IMR-90 (cell line): ENCODE measurements at regions not wholly inside any gene's neighbourhood (a gene's known extent, or its start where the extent isn't known, plus 50 kb on each side); places are given as distances from the start of the nearest gene placed in this dataset.
A peak's percentile ranks its signal among the peaks of the same experiment; 100 is the strongest.

Source experiments
- ATAC-seq: fragments of 200-7000 bp; cut with Tn5 transposase; 2 replicates; pipeline ENCODE4 v1.9.1; 2020; ENCODE audit warnings: low read depth, mild to moderate bottlenecking, moderate library complexity
- BruUV-seq: library from RNA; stranded (reverse); fragments of 400-500 nt; replicated peaks from 2 replicates; lab custom pipeline; 2021; lab: Mats Ljungman, UMichigan
- CTCF ChIA-PET: fragments of 300-600 bp; formaldehyde crosslinking; extraction: SDS; loops from one replicate; lab custom pipeline; 2021; ENCODE audit warnings: antibody characterized with exemption; lab: Yijun Ruan, JAX
- POLR2A ChIA-PET: fragments of 300-600 bp; sonication (Branson Sonifier 250); formaldehyde crosslinking; loops from one replicate; lab custom pipeline; 2022; ENCODE audit warnings: antibody characterized with exemption; ENCODE audit not compliant: unreplicated experiment; lab: Charles Lee
- DNase-seq: peaks from one replicate; pipeline ENCODE4 v3.0.0; 2013
- H2AFZ ChIP-seq: replicated peaks from 2 replicates; pipeline ENCODE3; 2013; ENCODE audit warnings: low read length, mild to moderate bottlenecking; ENCODE audit not compliant: poor library complexity
- H2AK5ac ChIP-seq: 2 replicates; pipeline ENCODE4 v1.6.1; 2013; ENCODE audit warnings: low read depth, low read length, inconsistent platforms
- H2AK9ac ChIP-seq: replicated peaks from 2 replicates; pipeline ENCODE3; 2013; ENCODE audit warnings: mild to moderate bottlenecking, low read depth, low read length, moderate library complexity; ENCODE audit not compliant: poor library complexity
- H2BK120ac ChIP-seq: 2 replicates; pipeline ENCODE4 v1.6.1; 2013; ENCODE audit warnings: low read depth, low read length, inconsistent platforms
- H2BK15ac ChIP-seq: 3 replicates; pipeline ENCODE4 v1.6.1; 2013; ENCODE audit warnings: low read depth, low read length, inconsistent platforms
- H2BK20ac ChIP-seq: 2 replicates; pipeline ENCODE4 v1.6.1; 2013; ENCODE audit warnings: low read depth, mild to moderate bottlenecking, inconsistent platforms, low read length, moderate library complexity
- H2BK5ac ChIP-seq: 2 replicates; pipeline ENCODE4 v1.6.1; 2013; ENCODE audit warnings: mild to moderate bottlenecking, low read depth, low read length, inconsistent platforms; ENCODE audit not compliant: poor library complexity, severe bottlenecking
- H3K14ac ChIP-seq: replicated peaks from 2 replicates; pipeline ENCODE4 v1.6.1; 2013; ENCODE audit warnings: low read depth, low read length, inconsistent platforms
- H3K18ac ChIP-seq: 2 replicates; pipeline ENCODE4 v1.6.1; 2013; ENCODE audit warnings: low read depth, low read length, control low read depth
- H3K23ac ChIP-seq: 2 replicates; pipeline ENCODE4 v1.6.1; 2013; ENCODE audit warnings: low read depth, low read length, inconsistent platforms
- H3K27ac ChIP-seq: 2 replicates; pipeline ENCODE4 v1.5.1; 2013; ENCODE audit warnings: mild to moderate bottlenecking, control low read depth, low read length; ENCODE audit not compliant: insufficient read depth
- H3K27me3 ChIP-seq: 2 replicates; pipeline ENCODE4 v1.6.1; 2013; ENCODE audit warnings: low read length; ENCODE audit not compliant: control insufficient read depth, insufficient read depth
- H3K36me3 ChIP-seq: 2 replicates; pipeline ENCODE4 v1.6.1; 2013; ENCODE audit warnings: low read length, mixed read lengths; ENCODE audit not compliant: control insufficient read depth, insufficient read depth
- H3K4ac ChIP-seq: 2 replicates; pipeline ENCODE4 v1.6.1; 2013; ENCODE audit warnings: low read depth, low read length, inconsistent platforms
- H3K4me1 ChIP-seq: 2 replicates; pipeline ENCODE4 v1.6.1; 2013; ENCODE audit warnings: low read length, mixed read lengths; ENCODE audit not compliant: control insufficient read depth, insufficient read depth
- H3K4me2 ChIP-seq: 2 replicates; pipeline ENCODE4 v1.6.1; 2013; ENCODE audit warnings: low read depth, mild to moderate bottlenecking, control low read depth, low read length, moderate library complexity
- H3K4me3 ChIP-seq: 2 replicates; pipeline ENCODE4 v1.5.1; 2013; ENCODE audit warnings: low read depth, mild to moderate bottlenecking, control low read depth, low read length, moderate library complexity; ENCODE audit not compliant: insufficient read depth
- H3K56ac ChIP-seq: 2 replicates; pipeline ENCODE4 v1.6.1; 2013; ENCODE audit warnings: low read length, inconsistent platforms; ENCODE audit not compliant: insufficient read depth; ENCODE audit errors: extremely low read depth
- H3K79me1 ChIP-seq, 2 experiments: 2 replicates each; pipeline ENCODE4 v1.6.1; 2013; ENCODE audit warnings: low read length in 2 of 2, inconsistent platforms in 1 of 2, low read depth in 1 of 2
- H3K9ac ChIP-seq: 2 replicates; pipeline ENCODE4 v1.6.1; 2013; ENCODE audit warnings: low read depth, low read length, control low read depth
- H3K9me1 ChIP-seq: 2 replicates; pipeline ENCODE4 v1.6.1; 2013; ENCODE audit warnings: low read length, inconsistent platforms; ENCODE audit not compliant: insufficient read depth
- H3K9me3 ChIP-seq: 2 replicates; pipeline ENCODE4 v1.6.1; 2013; ENCODE audit warnings: low read length; ENCODE audit not compliant: control insufficient read depth, insufficient read depth
- H4K20me1 ChIP-seq: 2 replicates; pipeline ENCODE4 v1.6.1; 2013; ENCODE audit warnings: low read length, inconsistent platforms; ENCODE audit not compliant: insufficient read depth
- H4K5ac ChIP-seq: 2 replicates; pipeline ENCODE4 v1.6.1; 2013; ENCODE audit warnings: mild to moderate bottlenecking, low read depth, low read length, control low read depth
- H4K8ac ChIP-seq, 2 experiments: 2 replicates each; pipeline ENCODE4 v1.6.1; 2013; ENCODE audit warnings: low read depth in 2 of 2, low read length in 2 of 2, control low read depth in 1 of 2, inconsistent platforms in 1 of 2
- H4K91ac ChIP-seq: 2 replicates; pipeline ENCODE4 v1.6.1; 2013; ENCODE audit warnings: low read depth, low read length, inconsistent platforms; ENCODE audit not compliant: insufficient read depth
- BHLHE40 ChIP-seq: fragments of 150-350 bp; IDR thresholded peaks from 2 replicates; pipeline ENCODE4 v1.6.1; 2016; ENCODE audit warnings: mild to moderate bottlenecking, low read depth, low read length
- CEBPB ChIP-seq: IDR thresholded peaks from 2 replicates; pipeline ENCODE4 v1.6.1; 2012; ENCODE audit warnings: low read depth, low read length, improper control_type of control experiment
- CHD1 ChIP-seq: IDR thresholded peaks from 2 replicates; pipeline ENCODE4 v1.6.1; 2012; ENCODE audit warnings: low read depth, low read length, improper control_type of control experiment
- CTCF ChIP-seq: conservative IDR thresholded peaks from 2 replicates; pipeline ENCODE4 v1.5.1; 2012; ENCODE audit warnings: mild to moderate bottlenecking, low read depth, low read length, improper control_type of control experiment
- ELK1 ChIP-seq: fragments of 150-350 bp; IDR thresholded peaks from 2 replicates; pipeline ENCODE4 v1.6.1; 2016; ENCODE audit warnings: low read depth, mild to moderate bottlenecking, low read length, moderate library complexity, borderline replicate concordance
- FOS ChIP-seq: fragments of 150-350 bp; IDR thresholded peaks from 2 replicates; pipeline ENCODE4 v1.6.1; 2016; ENCODE audit warnings: low read depth, low read length
- MAFK ChIP-seq: IDR thresholded peaks from 2 replicates; pipeline ENCODE4 v1.6.1; 2012; ENCODE audit warnings: low read depth, low read length, improper control_type of control experiment
- MAZ ChIP-seq: IDR thresholded peaks from 2 replicates; pipeline ENCODE4 v1.6.1; 2012; ENCODE audit warnings: low read depth, mild to moderate bottlenecking, low read length, improper control_type of control experiment, moderate library complexity, borderline replicate concordance
- MXI1 ChIP-seq: IDR thresholded peaks from 2 replicates; pipeline ENCODE4 v1.6.1; 2012; ENCODE audit warnings: low read depth, mild to moderate bottlenecking, low read length, moderate library complexity, borderline replicate concordance
- NFE2L2 ChIP-seq: fragments of 150-350 bp; IDR thresholded peaks from 2 replicates; pipeline ENCODE4 v1.6.1; 2016; ENCODE audit warnings: low read depth, mild to moderate bottlenecking, low read length
- POLR2A ChIP-seq: IDR thresholded peaks from 2 replicates; pipeline ENCODE4 v1.6.1; 2012; ENCODE audit warnings: mild to moderate bottlenecking, low read depth, low read length
- RAD21 ChIP-seq: IDR thresholded peaks from 2 replicates; pipeline ENCODE4 v1.6.1; 2012; ENCODE audit warnings: low read length, improper control_type of control experiment
- RCOR1 ChIP-seq: IDR thresholded peaks from 2 replicates; pipeline ENCODE4 v1.6.1; 2012; ENCODE audit warnings: mild to moderate bottlenecking, low read length, improper control_type of control experiment; ENCODE audit not compliant: insufficient replicate concordance
- RFX5 ChIP-seq: IDR thresholded peaks from 2 replicates; pipeline ENCODE4 v1.8.0; 2012; ENCODE audit warnings: low read depth, mild to moderate bottlenecking, low read length, moderate library complexity
- SMC3 ChIP-seq: fragments of 150-350 bp; IDR thresholded peaks from 2 replicates; pipeline ENCODE4 v1.6.1; 2016; ENCODE audit warnings: low read depth, mild to moderate bottlenecking, antibody characterized with exemption, low read length, moderate library complexity
- USF2 ChIP-seq: fragments of 150-350 bp; IDR thresholded peaks from 2 replicates; pipeline ENCODE4 v1.6.1; 2017; ENCODE audit warnings: mild to moderate bottlenecking, antibody characterized with exemption, low read length, low read depth
- WGBS, 2 experiments: methylation state at CpG; one replicate each; pipeline versions ENCODE4 v1.1.5 to v1.1.7; 2013; ENCODE audit warnings: missing lambda C conversion rate in 2 of 2; ENCODE audit not compliant: insufficient read length in 1 of 2; ENCODE audit errors: extremely low coverage in 2 of 2; 5-methylcytosine and 5-hydroxymethylcytosine counted together
- dilution Hi-C: fragments of 300-500 bp; cut with HindIII; formaldehyde crosslinking; loops from one replicate; pipeline ENCODE4 v1.14.3; 2018; ENCODE audit warnings: low sequenced_read_pairs; ENCODE audit not compliant: unreplicated experiment
- in situ Hi-C: fragments of 300-500 bp; cut with MboI; formaldehyde crosslinking; loops from 3 replicates; pipeline ENCODE4 v1.14.3; 2019; ENCODE audit warnings: low sequenced_read_pairs, inconsistent platforms, mixed read lengths
- intact Hi-C: fragments of 100-400 bp; cut with micrococcal nuclease; formaldehyde crosslinking; loops from 2 replicates; pipeline ENCODE4 v1.10.0; 2022

GRCh38 chr14:58978343-58978742 is 210.1 kb upstream of the DAAM1 start:
- H4K8ac ChIP-seq, result no peak overlapping the region
- H3K9me3 ChIP-seq, result no peaks in the 10 kb centered on the region
- H4K20me1 ChIP-seq, result no peaks in the 10 kb centered on the region
- no peak overlapping the region for H3K4me3 ChIP-seq
- no peak overlapping the region for H3K9ac ChIP-seq
- H3K4me1 ChIP-seq, result peaks cover 6% of the 10 kb centered on the region
- TF ChIP-seq POLR2A (no peak), ELK1 (no peak), MAFK (no peak), MXI1 (no peak), FOS (no peak), MAZ (no peak), CTCF (no peak), RCOR1 (no peak), USF2 (no peak), CHD1 (no peak), CEBPB (no peak), SMC3 (no peak), RFX5 (no peak), BHLHE40 (no peak), RAD21 (no peak), NFE2L2 (no peak)
- ChIA-PET POLR2A (no interaction called here), CTCF (interaction anchor here (1.0 kb wide), 2 partner anchors 10 kb away, joined by 3 read pairs; no protein-coding TSS in a partner anchor)
- no peaks in the 10 kb centered on the region for H3K36me3 ChIP-seq
- no peak overlapping the region for H3K56ac ChIP-seq
- no peak overlapping the region for H3K27ac ChIP-seq
- H3K18ac ChIP-seq, result no peak overlapping the region
- DNase-seq, result peak; percentile 27
- H4K91ac ChIP-seq, result no peak overlapping the region
- no peak overlapping the region for H3K23ac ChIP-seq
- H2BK15ac ChIP-seq, result no peak overlapping the region; the same call in 2 of the 3 replicates
- no peak overlapping the region for H2BK20ac ChIP-seq
- dilution Hi-C loops, result no loop called here
- H2AFZ ChIP-seq, result no peak overlapping the region
- in situ Hi-C loops, result no loop called here
- intact Hi-C loops, result no loop called here
- no peak overlapping the region for H3K4ac ChIP-seq
- H3K79me1 ChIP-seq, result no peaks in the 10 kb centered on the region
- peak overlapping the region; percentile 44 for H2AK5ac ChIP-seq
- no peaks in the 10 kb centered on the region for H3K27me3 ChIP-seq
- no peak overlapping the region for H2BK120ac ChIP-seq
- no peak overlapping the region for H2AK9ac ChIP-seq
- H3K14ac ChIP-seq, result no peak overlapping the region
- BruUV-seq, result no TSS peak
- no peak overlapping the region for H3K4me2 ChIP-seq
- no peak; the same call in 1 of the 2 replicates for ATAC-seq
- no peak overlapping the region for H4K5ac ChIP-seq
- H3K9me1 ChIP-seq, result peaks cover 4% of the 10 kb centered on the region; the same call in 1 of the 2 replicates
- WGBS, 2 experiments, result no CpG with 5 or more reads among the region's 4 CpGs
- no peak overlapping the region for H2BK5ac ChIP-seq
